Keratinocyte (primary cell): ENCODE measurements at regions not wholly inside any gene's neighbourhood (a gene's known extent, or its start where the extent isn't known, plus 50 kb on each side); places are given as distances from the start of the nearest gene placed in this dataset.

Experiments
- EZH2 ChIP-seq: IDR thresholded peaks from one replicate; pipeline ENCODE4 v1.6.1; 2012; ENCODE audit warnings: inconsistent platforms, mild to moderate bottlenecking, low read length, moderate library complexity
- TF ChIP-seq, protein P1 (sequence below), 3 experiments: IDR thresholded peaks in 1 of 3; conservative IDR thresholded peaks in 1 of 3; optimal IDR thresholded peaks in 1 of 3; 2 replicates in 2 of 3; 3 replicates in 1 of 3; pipeline versions ENCODE3 to v1.5.1; 2011; ENCODE audit warnings: low read length in 3 of 3, mild to moderate bottlenecking in 3 of 3, moderate library complexity in 2 of 3, control low read depth in 1 of 3, inconsistent platforms in 1 of 3; ENCODE audit not compliant: insufficient read depth in 2 of 3; ENCODE audit errors: extremely low read depth in 1 of 3

DNA sequence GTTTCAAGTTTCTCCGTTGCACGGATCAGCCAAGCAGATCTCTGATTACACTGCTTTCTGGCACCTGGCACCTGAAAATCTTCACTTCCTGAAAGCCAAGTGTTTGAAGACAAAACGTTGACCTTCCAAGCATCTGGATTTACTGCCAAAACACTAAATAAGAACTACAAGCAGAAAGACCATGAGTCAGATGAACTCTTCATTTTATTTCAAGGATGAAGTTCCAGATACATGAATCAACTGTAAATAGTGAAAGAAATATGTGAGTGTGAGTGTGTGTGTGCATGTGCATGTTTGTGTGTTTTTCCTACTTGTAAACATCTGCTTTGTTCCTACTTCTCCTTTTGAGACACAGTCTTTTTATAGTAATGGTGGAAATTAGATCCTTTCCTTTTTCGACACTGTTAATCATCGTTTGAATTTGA, 60.0 kb upstream of the DTNA start:
- TF ChIP-seq, protein P1, sequence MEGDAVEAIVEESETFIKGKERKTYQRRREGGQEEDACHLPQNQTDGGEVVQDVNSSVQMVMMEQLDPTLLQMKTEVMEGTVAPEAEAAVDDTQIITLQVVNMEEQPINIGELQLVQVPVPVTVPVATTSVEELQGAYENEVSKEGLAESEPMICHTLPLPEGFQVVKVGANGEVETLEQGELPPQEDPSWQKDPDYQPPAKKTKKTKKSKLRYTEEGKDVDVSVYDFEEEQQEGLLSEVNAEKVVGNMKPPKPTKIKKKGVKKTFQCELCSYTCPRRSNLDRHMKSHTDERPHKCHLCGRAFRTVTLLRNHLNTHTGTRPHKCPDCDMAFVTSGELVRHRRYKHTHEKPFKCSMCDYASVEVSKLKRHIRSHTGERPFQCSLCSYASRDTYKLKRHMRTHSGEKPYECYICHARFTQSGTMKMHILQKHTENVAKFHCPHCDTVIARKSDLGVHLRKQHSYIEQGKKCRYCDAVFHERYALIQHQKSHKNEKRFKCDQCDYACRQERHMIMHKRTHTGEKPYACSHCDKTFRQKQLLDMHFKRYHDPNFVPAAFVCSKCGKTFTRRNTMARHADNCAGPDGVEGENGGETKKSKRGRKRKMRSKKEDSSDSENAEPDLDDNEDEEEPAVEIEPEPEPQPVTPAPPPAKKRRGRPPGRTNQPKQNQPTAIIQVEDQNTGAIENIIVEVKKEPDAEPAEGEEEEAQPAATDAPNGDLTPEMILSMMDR (optimal IDR thresholded peaks at IDR 0.05 in 1 of 3, IDR thresholded peaks at IDR 0.05 in 1 of 3, conservative IDR thresholded peaks at IDR 0.05 in 1 of 3; ENCODE audit: extremely low read depth in 1 of 3, insufficient read depth in 2 of 3, low read length in 3 of 3), result no peak
- TF ChIP-seq EZH2, result no peak
